OCI-LY1 (cell line): ENCODE measurements at regions not wholly inside any gene's neighbourhood (a gene's known extent, or its start where the extent isn't known, plus 50 kb on each side); places are given as distances from the start of the nearest gene placed in this dataset.

Source experiments
- H2AFZ ChIP-seq: fragments of 200-600 bp; sonication (generic), shearing (Covaris generic); 2 replicates; pipeline ENCODE4 v1.6.0; 2014; ENCODE audit warnings: antibody characterized with exemption, mild to moderate bottlenecking, low read length
- H3F3A ChIP-seq: fragments of 200-600 bp; sonication (generic), shearing (Covaris generic); 2 replicates; pipeline ENCODE4 v1.6.0; 2014; ENCODE audit warnings: mild to moderate bottlenecking, antibody characterized with exemption, low read length, moderate library complexity; ENCODE audit not compliant: insufficient read depth
- H3K27ac ChIP-seq: fragments of 200-600 bp; sonication (generic); 2 replicates; pipeline ENCODE4 v1.5.1; 2014; ENCODE audit warnings: low read length, mixed run types, mild to moderate bottlenecking, low read depth; ENCODE audit not compliant: poor library complexity, severe bottlenecking
- H3K27me3 ChIP-seq: fragments of 200-600 bp; sonication (generic); 2 replicates; pipeline ENCODE4 v1.6.0; 2014; ENCODE audit warnings: antibody characterized with exemption, mild to moderate bottlenecking, low read length, moderate library complexity; ENCODE audit not compliant: insufficient read depth
- H3K36me3 ChIP-seq: fragments of 200-600 bp; sonication (generic); 2 replicates; pipeline ENCODE4 v1.6.1; 2014; ENCODE audit warnings: mild to moderate bottlenecking, antibody characterized with exemption, low read length, moderate library complexity, mixed read lengths; ENCODE audit not compliant: insufficient read depth
- H3K4me1 ChIP-seq: fragments of 200-600 bp; sonication (generic); 2 replicates; pipeline ENCODE4 v1.5.1; 2014; ENCODE audit warnings: mild to moderate bottlenecking, low read length, moderate library complexity; ENCODE audit not compliant: insufficient read depth, severe bottlenecking
- H3K4me2 ChIP-seq: fragments of 200-600 bp; sonication (generic), shearing (Covaris generic); 2 replicates; pipeline ENCODE4 v1.6.1; 2014; ENCODE audit warnings: low read length
- H3K4me3 ChIP-seq: fragments of 200-600 bp; sonication (generic); 2 replicates; pipeline ENCODE4 v1.5.1; 2014; ENCODE audit warnings: low read length, low read depth, mild to moderate bottlenecking, mixed read lengths; ENCODE audit not compliant: poor library complexity, severe bottlenecking
- H3K79me2 ChIP-seq: fragments of 200-600 bp; shearing (Covaris generic); 2 replicates; pipeline ENCODE4 v1.6.1; 2016; ENCODE audit warnings: mixed run types, low read length, mixed read lengths; ENCODE audit not compliant: insufficient read depth
- H3K9ac ChIP-seq: fragments of 200-600 bp; sonication (generic), shearing (Covaris generic); 2 replicates; pipeline ENCODE4 v1.6.1; 2014; ENCODE audit warnings: mild to moderate bottlenecking, low read length, mixed read lengths
- H3K9me2 ChIP-seq: fragments of 200-600 bp; sonication (generic), shearing (Covaris generic); 2 replicates; pipeline ENCODE4 v1.6.1; 2014; ENCODE audit warnings: low read depth, mild to moderate bottlenecking, low read length, mixed read lengths
- H3K9me3 ChIP-seq: fragments of 200-600 bp; shearing (Covaris generic); 2 replicates; pipeline ENCODE4 v1.6.1; 2014; ENCODE audit warnings: low read length, mixed read lengths
- H4K20me1 ChIP-seq: fragments of 200-600 bp; sonication (generic), shearing (Covaris generic); 2 replicates; pipeline ENCODE4 v1.6.0; 2016; ENCODE audit warnings: mild to moderate bottlenecking, low read length; ENCODE audit not compliant: insufficient read depth
- CTCF ChIP-seq: fragments of 200-600 bp; sonication (generic), shearing (Covaris generic); IDR thresholded peaks from 2 replicates; pipeline ENCODE4 v1.5.1; 2017; ENCODE audit warnings: mild to moderate bottlenecking, antibody characterized with exemption, low read length, moderate library complexity, mixed read lengths
- EZH2 ChIP-seq: fragments of 200-600 bp; sonication (generic), shearing (Covaris generic); IDR thresholded peaks from 2 replicates; pipeline ENCODE4 v1.8.0; 2017; ENCODE audit warnings: borderline replicate concordance, mixed run types, mild to moderate bottlenecking, antibody characterized with exemption, low read length, moderate library complexity, mixed read lengths

- Histone ChIP-seq H3K27me3 (no peaks in the 10 kb centered on the region), H4K20me1 (no peaks in the 10 kb centered on the region), H3K79me2 (no peaks in the 10 kb centered on the region), H3K9me3 (no peaks in the 10 kb centered on the region), H3K27ac (no peak overlapping the region), H3K4me3 (no peak overlapping the region), H3K4me1 (no peaks in the 10 kb centered on the region), H3K4me2 (no peak overlapping the region), H3K9ac (no peak overlapping the region), H3K36me3 (no peaks in the 10 kb centered on the region), H2AFZ (no peak overlapping the region), H3F3A (no peaks in the 10 kb centered on the region), H3K9me2 (no peaks in the 10 kb centered on the region)
- no peak for TF ChIP-seq EZH2
- no peak for TF ChIP-seq CTCF
Measured at GRCh38 chr16:59368586-59368985, 634.5 kb upstream of the GOT2 start.

- Histone ChIP-seq H2AFZ (no peak overlapping the region), H3K4me3 (no peak overlapping the region), H3K27me3 (no peaks in the 10 kb centered on the region), H4K20me1 (no peaks in the 10 kb centered on the region), H3K4me1 (no peaks in the 10 kb centered on the region), H3K9me3 (no peaks in the 10 kb centered on the region), H3K9ac (no peak overlapping the region), H3K79me2 (no peaks in the 10 kb centered on the region), H3K4me2 (no peak overlapping the region), H3K9me2 (no peaks in the 10 kb centered on the region), H3K27ac (no peak overlapping the region), H3F3A (no peaks in the 10 kb centered on the region), H3K36me3 (no peaks in the 10 kb centered on the region)
- TF ChIP-seq CTCF (no peak), EZH2 (no peak)
Measured at GRCh38 chr16:59356709-59357108, 622.6 kb upstream of the GOT2 start.

GRCh38 chr16:59356144-59356543, 622.0 kb upstream of the GOT2 start:
- Histone ChIP-seq H3K4me2 (no peak overlapping the region), H3K79me2 (no peaks in the 10 kb centered on the region), H3K4me1 (no peaks in the 10 kb centered on the region), H2AFZ (no peak overlapping the region), H3K9ac (no peak overlapping the region), H4K20me1 (no peaks in the 10 kb centered on the region), H3K9me2 (no peaks in the 10 kb centered on the region), H3K4me3 (no peak overlapping the region), H3K27me3 (no peaks in the 10 kb centered on the region), H3K27ac (no peak overlapping the region), H3K9me3 (no peaks in the 10 kb centered on the region), H3F3A (no peaks in the 10 kb centered on the region), H3K36me3 (no peaks in the 10 kb centered on the region)
- TF ChIP-seq CTCF (no peak), EZH2 (no peak)
